ENCODE measurements at regions not wholly inside any gene's neighbourhood (a gene's known extent, or its start where the extent isn't known, plus 50 kb on each side); places are given as distances from the start of the nearest gene placed in this dataset.

GRCh38 chr10:63052083-63052482, 81.0 kb upstream of the NRBF2 start:
- TF ChIP-seq CTCF (conservative IDR thresholded peaks at IDR 0.05) (no peak), ZFX (IDR thresholded peaks at IDR 0.05) (no peak)

All from C4-2B (cell line).